ENCODE measurements at regions not wholly inside any gene's neighbourhood (a gene's known extent, or its start where the extent isn't known, plus 50 kb on each side); places are given as distances from the start of the nearest gene placed in this dataset.

- no peak overlapping the region for H3K27ac ChIP-seq
- TF ChIP-seq ZFX (IDR thresholded peaks at IDR 0.05; ENCODE audit: borderline replicate concordance) = no peak
- no peak for TF ChIP-seq CTCF (IDR thresholded peaks at IDR 0.05)
These were observed 618.7 kb upstream of the BRINP3 start for GRCh38 chr1:191096405-191096804.

GRCh38 chr1:191099696-191100095, 622.0 kb upstream of the BRINP3 start:
- TF ChIP-seq CTCF (IDR thresholded peaks at IDR 0.05) (no peak), ZFX (IDR thresholded peaks at IDR 0.05; ENCODE audit: borderline replicate concordance) (no peak)
- H3K27ac ChIP-seq = no peak overlapping the region

GRCh38 chr1:191101960-191102359, 624.3 kb upstream of the BRINP3 start:
- H3K27ac ChIP-seq = no peak overlapping the region
- TF ChIP-seq ZFX (IDR thresholded peaks at IDR 0.05; ENCODE audit: borderline replicate concordance) (no peak), CTCF (IDR thresholded peaks at IDR 0.05) (no peak)

DNA sequence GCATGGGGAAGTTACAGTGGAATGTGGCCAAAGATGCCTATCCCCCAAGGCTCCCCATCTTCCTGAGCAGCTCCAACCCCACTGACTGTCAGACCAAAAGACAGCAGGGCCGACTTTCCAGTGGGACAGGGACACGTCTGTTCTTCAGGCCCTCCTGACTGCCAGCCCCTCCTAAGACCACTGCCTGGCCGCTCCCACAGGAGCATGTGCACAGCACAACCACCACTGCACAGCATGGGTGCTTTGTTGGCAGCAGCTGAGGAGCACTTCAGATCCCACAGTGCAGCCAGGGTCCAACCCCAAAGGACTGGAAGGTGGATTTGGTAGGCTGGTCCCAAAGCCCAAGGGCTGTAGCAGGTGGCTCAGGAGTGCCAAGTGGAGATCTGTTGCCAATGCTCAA, 648.3 kb upstream of the BRINP3 start:
- TF ChIP-seq ZFX (IDR thresholded peaks at IDR 0.05; ENCODE audit: borderline replicate concordance) (no peak), CTCF (IDR thresholded peaks at IDR 0.05) (no peak)
- no peak overlapping the region for H3K27ac ChIP-seq

- H3K27ac ChIP-seq = no peak overlapping the region
- TF ChIP-seq CTCF (IDR thresholded peaks at IDR 0.05) = no peak
- no peak for TF ChIP-seq ZFX (IDR thresholded peaks at IDR 0.05; ENCODE audit: borderline replicate concordance)
These were observed 657.1 kb upstream of the BRINP3 start for GRCh38 chr1:191134796-191135195.

DNA sequence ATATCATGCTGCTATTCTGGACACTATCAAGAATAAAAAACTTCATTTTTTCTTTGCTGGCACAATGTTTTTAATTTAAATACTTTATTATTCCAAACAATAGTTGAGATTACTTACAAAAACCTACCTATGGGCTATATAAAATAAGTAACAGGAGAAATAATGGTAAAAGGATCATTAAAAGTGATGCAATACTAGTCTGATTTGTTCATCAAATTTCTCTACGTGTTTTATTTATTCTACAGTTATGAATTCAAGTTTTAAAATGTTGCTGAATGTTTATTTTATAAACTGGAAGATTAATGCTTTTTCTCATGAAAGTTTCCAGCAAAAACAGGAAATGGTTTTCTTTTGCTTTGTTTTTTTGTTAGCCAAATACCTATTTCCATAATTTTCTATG, 662.4 kb upstream of the BRINP3 start:
- no peak for TF ChIP-seq CTCF (IDR thresholded peaks at IDR 0.05)
- TF ChIP-seq ZFX (IDR thresholded peaks at IDR 0.05; ENCODE audit: borderline replicate concordance) = no peak

GRCh38 chr1:191142748-191143147, 665.1 kb upstream of the BRINP3 start:
- TF ChIP-seq CTCF (IDR thresholded peaks at IDR 0.05) = no peak
- no peak for TF ChIP-seq ZFX (IDR thresholded peaks at IDR 0.05; ENCODE audit: borderline replicate concordance)
- no peak overlapping the region for H3K27ac ChIP-seq

More for the DNA sequence above, 662.4 kb upstream of the BRINP3 start:
- H3K27ac ChIP-seq = no peak overlapping the region

All from 22Rv1 (cell line).